DMS53 treated with DMSO at 0.1 percent for 48 hours (cell line): ENCODE measurements at regions not wholly inside any gene's neighbourhood (a gene's known extent, or its start where the extent isn't known, plus 50 kb on each side); places are given as distances from the start of the nearest gene placed in this dataset.
"Not testable (repeated sequence)": the region's sequence is repeated elsewhere in the genome, so short reads cannot be mapped to it uniquely, and the experiment has no call there.

ENCODE experiments used
- DNase-seq: peaks from one replicate; lab custom pipeline; 2025; ENCODE audit not compliant: unreplicated experiment; lab: John Stamatoyannopoulos, UW

DNA sequence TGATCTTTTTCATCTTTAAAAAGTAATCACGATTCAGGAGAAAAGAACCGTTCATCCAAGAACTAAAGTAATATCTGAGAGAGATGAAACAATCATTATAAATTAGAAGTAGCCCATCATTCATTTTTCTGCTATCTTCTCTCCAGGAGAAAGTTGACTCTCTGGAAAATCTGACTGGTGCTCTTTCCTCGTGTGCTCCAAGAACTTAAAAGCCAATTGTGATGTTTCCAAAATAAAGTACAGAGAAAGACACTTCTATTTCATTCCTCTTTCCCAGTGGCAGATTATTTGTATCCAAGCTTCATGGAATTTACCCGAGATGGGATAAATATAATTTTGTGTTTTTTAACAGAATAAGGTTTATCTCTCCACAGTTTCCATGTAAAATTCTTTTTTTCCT lies 212.5 kb upstream of the NOCT start:
- no peak for DNase-seq

DNA sequence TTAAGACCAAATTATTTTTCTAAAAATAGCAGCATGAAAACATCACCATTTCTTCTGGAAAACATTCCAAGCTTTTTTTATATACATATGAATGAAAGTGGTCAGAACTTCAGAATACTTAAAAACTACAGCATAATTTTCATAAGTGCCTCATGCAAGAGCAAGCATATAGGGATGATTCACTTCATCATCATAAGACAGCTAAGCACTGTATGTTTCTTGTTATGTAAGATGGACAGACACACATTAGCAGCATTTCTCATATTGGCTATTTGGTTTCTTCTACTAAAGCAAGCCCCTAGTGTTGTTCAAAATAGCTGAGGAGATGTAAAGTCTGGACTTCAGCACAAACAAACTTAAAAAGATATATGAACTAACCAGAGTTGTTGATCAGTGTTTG lies 213.1 kb upstream of the NOCT start:
- DNase-seq, result no peak

DNA sequence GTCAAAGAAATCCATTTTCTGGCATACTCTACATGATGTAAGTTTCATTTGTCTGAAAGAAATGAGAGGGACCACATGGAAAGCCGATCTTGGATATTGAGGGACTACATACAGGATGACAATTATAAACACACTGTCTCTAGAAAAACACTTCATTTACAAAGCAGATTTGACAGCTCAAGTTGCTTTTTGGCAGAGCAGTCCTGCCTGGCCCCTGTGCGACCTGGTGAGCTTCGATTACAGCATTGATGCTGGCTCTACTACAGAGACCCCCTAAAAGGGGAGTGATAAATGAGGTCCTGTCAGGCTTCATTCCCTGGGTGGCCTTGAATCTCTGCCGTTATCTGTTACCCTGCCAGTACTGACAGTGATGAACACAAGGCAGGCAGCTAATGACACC lies 215.2 kb upstream of the NOCT start:
- no peak for DNase-seq

DNA sequence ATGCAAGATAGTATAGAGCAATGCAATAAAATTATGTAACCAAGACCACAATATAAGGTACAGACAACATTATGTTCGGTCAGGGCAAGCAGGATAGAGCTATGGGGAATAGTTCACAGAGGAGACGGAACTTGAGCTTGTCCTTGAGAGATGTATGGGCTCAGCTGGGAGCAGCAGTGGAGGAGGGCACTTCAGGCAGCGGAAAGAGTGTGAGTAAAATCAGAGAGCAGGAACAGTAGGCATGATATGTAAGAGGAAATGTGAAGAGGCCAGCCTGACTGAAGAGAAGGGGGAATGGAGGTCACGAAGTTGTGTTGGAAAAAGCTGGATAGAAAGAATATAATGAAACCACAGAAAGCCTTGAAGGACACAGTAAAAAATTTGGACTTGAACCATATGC lies 217.2 kb upstream of the NOCT start:
- DNase-seq, result no peak

DNA sequence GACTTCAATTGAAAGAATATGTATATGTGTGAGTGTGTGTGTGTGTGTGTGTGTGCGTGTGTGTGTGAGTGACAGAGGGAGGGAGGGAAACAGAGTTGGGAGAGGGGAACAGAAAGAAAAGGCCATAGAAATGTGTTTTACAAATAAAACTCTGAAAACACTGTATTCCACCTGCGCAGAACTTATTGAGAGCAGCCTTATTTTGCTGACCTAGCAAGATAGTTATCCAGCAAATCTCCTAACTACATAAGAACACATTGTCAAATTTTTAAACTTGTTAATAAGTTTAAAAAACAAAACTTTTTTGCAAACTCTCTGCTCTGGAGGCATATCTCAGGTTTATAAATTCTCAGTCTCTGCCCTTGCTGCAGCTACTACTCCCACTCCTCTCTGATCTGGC lies 217.9 kb upstream of the NOCT start:
- no peak for DNase-seq

DNA sequence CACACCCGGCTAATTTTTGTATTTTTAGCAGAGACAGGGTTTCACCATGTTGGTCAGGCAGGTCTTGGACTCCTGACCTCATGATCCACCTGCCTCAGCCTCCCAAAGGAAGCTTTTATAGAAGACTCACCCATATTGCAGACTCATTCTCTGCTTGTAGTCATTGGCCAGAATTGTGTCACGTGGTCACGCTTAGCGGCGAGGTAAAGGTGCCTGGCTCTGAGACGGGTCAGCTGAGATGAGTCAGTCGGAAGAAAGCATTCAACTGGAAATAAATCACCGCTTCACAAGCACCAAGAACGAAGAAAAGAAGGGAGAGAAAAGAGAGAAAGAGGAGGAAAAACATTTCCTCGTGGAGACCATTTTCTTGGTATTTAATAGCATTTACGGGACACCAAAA lies 218.8 kb upstream of the NOCT start:
- DNase-seq, result no peak

DNA sequence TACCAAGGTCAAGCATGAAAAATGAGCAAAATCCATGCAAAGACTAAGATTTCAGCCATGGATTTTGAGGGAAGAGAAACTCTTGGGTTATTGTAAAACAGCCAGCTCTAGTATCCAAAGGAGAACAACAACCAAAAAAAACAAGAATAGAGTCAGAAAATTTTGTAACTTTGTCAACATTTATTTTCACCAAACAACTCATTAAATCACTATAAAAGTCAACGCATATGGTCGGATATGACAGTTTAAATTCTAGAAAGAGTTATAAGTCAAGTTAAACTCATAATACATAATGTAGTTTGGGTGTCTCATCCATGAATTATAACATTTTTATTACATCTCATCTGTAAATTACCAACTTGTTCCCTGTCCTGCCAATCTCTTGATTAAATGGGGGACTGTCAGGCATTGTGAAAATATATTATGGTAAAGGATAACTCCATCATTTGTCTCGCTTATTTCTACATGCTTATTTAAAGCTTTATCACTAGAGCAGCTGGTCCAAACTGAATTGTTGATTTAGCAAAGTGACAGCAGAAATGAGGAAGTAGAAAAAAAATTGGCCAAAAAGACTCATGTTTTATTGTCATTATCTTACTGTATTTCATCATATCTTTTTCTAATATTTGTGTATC lies 224.8 kb upstream of the NOCT start:
- no peak for DNase-seq

DNA sequence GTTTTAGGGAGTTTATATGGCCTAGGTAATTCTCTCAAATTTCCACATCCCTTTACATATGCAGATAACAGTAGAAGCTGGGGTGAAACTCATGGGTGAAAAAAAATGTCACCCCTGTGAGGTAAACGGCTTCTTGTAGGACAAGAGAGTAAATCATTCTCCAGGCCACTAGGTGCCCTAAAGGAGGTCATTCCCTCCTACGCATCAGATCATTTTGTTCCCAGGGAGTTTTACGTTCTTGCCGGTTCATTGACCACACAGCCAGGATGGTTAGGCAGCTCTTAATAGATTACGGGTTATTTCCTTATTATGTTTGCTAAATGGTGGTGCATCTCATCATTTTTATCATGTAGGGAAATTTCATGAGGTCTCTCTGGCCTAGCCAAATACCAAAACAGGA lies 225.8 kb upstream of the NOCT start:
- DNase-seq, result no peak

DNA sequence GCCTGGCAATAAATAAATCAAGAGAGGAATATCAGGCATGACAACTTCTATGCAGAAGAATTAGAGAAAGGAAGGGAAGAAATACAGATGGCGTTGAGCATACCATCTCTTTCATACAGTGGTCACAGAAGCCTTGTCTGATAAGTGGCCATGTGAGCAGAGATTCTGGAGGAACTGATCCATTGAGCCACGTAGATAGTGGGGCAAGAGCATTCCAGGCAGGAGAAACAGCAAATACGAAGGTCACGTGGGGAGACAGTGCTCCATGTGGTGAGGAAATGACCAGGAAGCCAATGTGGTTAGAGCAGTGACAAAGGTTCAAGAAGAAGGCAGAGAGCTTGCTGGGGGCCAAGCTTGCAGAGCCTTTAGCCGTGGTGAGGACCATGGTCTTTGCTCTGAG lies 226.7 kb upstream of the NOCT start:
- DNase-seq, result no peak

DNA sequence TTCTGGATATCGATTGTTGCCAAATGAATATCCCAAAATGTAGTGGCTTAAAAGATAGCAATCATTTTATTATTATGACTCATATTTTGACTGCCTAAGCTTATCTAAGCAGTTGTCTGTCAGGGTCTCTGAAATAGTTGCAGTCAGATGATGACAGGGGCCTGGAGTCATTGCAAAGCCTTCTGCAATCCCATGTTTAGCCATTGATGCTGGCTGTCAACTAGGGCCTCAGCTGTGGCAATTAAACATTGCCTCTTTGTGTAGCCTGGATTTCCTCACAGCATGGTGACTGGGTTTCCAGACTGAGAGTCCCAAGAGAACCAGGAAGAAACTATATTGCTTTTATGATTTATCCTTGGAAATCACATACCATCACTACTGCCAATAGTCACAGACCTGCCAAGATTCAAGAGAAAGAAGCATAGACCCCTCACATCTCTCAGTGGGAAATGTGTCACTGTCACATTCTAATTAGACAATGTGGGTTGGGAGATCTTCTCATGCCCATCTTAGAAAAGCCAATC lies 227.3 kb upstream of the NOCT start:
- no peak for DNase-seq

DNA sequence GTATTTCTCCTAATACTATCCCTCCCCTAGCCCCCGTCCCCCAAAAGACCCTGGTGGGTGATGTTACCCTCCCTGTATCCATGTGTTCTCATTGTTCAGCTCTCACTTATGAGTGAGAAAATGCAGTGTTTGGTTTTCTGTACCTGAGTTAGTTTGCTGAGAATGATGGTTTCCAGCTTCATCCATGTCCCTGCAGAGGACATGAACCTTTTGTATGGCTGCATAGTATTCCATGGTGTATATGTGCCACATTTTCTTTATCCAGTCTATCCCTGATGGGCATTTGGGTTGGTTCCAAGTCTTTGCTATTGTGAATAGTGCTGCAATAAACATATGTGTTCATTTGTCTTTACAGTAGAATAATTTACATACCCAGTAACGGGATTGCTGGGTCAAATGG lies 235.8 kb upstream of the NOCT start:
- not testable (repeated sequence) for DNase-seq

DNA sequence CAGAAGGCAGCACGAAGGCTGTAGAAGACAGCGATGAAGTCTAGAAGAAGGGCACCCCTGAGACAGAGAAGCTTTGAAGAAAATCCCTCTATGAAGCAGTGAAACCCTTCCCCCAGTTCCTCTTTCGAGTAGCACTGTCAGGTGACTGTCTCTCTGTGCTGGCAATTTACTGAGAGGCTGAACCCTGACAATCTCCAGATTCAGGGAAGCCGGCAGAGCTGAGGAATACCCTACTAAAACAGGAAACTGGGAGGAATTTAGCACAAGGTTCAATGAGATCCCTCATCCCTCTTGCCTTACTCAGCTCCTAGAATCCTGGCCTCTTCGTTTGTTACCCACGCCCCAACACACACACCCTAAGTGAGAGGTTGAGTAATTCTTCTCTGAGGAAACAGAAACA lies 239.7 kb upstream of the NOCT start:
- no peak for DNase-seq

DNA sequence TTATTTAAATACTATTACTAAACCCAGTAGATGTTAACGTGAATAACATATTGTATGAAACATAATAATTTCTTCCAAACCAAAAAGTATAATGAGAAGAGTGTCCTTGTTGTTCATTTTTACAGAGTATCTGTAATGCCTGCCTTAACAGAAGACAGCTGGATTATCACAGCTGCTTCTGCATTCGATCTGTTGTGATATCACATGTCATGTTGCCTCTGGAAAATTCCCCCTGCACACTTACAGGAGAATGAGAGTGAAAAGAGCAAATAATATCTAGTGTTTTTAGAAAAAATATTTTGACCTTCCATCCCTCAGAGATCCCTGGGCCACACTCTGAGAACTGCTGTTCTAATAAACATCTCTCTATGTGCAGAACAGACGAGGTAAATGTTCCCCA lies 240.1 kb upstream of the NOCT start:
- no peak for DNase-seq

DNA sequence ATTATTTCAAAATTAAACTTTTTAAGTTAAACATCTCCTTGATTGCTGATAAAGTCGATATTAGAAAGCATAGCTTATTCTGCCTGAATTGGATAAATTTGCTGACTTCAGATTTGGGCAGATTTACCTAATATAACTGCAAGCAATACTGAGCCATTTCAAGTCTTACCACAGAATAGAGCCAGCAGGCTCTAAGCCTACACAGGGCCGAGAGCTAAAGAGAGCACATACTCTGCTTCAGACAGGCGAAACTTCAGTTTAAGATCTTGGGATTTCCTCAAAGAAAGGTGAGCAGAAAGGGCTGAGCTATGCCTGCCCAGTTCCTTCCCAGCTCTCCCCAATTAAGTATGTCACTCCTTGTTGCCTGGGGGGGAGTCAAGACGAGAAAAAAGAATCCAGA lies 240.6 kb upstream of the NOCT start:
- DNase-seq, result no peak

DNA sequence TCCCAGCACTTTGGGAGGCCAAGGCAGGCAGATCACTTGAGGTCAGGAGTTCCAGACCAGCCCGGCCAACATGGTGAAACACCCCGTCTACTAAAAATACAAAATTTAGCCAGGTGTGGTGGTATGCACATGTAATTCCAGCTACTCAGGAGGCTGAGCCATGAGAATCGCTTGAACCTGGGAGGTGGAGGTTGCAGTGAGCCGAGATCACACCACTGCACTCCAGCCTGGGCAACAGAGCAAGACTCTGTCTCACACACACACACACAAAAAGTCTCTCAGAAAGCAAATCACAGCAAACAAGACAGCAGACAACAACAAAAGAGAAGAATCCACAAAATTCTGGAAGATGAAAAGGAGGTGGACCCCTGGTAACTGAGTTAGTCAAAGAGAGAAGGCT lies 241.5 kb upstream of the NOCT start:
- not testable (repeated sequence) for DNase-seq

DNA sequence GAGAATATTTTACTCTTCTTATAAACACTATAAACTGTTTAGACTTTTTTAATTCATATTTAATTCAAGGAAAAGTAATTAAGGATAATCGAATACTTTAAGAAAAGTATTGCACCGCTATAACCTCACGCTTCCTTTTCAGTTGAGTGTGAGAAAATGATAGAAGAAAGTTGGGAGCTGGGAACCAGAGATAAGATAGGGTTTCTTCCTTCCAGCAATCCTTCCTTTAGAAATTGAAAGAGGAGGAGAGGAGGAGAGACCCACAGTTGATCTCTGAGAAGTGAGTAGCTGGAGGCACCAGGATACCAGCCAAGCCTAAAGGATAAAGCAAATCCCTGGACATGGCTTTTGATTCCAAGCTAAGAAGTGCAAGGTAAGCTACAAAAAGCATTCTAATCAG lies 242.3 kb upstream of the NOCT start:
- no peak for DNase-seq

DNA sequence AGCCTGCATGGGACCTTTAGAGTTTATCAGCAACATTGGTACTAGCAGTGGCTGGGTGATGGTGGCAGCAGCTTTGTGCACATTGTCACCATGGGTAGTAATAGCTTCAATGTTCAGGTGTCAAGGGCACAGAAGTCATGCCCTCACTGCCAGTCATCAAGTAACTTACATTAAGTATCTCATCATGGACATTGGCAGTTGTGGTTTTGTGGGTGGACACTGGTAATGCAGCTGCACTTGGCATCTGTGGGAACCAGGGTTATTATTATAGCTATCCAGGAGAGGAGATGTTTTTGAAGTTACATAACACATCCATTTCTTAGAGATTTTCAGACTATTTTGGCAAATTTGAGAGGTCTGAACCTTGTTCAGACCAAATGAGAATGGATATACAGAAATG lies 243.2 kb upstream of the NOCT start:
- no peak for DNase-seq

DNA sequence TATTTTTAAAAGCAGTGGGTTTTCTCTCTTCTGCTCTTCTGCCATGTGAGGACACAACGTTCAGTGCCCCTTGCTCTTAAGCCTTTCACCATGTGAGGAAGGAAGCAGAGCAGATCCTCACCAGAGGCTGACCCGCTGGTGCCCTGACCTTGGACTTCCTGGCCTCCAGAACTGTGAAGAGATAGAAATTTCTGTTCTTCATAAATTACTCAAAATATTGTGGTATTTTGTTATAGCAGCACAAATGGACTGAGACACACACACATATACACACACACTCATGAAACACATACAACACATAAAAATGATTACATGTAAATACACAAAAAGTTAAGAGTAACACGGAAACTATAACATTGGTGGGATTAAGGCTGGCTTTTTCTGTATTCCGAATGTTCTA lies 244.8 kb upstream of the NOCT start:
- no peak for DNase-seq

DNA sequence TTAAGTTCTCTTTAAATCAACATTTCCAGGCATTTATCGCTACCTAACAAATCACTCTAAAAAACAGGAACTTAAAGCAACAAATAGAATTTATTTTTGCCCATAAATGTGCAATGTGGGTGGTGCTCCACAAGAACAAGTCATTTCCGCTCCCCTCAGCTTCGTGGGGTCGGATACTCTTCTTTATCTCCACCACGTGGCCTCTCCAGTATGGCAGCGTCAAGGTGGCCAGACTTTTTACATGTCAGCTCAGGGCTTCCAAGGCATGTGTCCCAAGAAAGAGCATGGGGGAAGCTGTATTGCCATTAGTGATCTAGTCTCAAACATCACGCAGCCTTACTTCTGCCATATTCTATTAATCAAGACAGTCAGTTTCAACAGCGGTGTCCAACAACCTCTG lies 249.2 kb upstream of the NOCT start:
- no peak for DNase-seq

DNA sequence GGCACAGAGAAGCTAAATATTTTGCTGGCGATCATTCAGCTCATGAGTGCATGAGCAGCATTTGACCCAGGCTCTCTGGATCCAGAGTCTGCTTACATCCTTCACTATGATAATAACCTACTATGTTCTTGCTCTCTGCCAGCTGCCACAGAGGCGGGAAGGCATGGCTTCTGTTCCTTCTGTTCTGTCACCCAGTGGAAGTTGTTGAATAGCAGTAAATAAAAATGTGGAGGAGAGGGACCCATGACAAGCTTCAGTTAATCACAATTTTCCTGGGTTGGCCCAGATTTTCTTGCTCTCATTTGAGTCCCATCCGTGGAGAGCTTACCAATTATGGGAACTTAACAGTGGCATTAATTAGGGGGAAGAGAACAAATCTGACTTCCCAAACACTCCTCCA lies 250.1 kb upstream of the NOCT start:
- DNase-seq, result no peak

DNA sequence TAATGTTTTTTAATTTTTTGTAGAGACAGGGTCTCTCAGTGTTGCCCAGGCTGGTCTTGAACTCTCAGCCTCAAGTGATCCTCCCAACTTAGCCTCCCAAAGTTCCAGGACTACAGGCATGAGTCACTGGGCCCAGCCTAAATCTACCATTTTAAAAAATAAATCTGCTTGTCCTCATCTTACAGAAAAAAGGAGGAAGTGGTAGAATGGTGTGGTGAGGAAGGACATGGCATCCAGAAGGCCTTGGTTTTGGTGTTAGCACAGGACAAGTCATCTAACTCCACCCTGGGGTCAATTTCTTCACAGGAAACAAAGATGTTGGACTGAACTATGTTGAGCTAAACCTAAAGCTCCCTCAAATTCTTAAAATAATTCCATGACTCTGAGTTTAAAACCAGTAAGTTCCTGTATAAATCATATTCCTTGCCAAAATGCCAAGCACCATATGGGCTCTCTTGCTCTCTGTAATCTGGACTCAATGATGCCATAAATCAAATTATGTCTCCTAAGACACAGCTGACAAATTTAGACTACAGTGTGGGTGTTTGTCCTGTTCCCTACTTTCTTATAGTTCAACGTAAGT lies 253.9 kb upstream of the NOCT start:
- DNase-seq, result no peak

DNA sequence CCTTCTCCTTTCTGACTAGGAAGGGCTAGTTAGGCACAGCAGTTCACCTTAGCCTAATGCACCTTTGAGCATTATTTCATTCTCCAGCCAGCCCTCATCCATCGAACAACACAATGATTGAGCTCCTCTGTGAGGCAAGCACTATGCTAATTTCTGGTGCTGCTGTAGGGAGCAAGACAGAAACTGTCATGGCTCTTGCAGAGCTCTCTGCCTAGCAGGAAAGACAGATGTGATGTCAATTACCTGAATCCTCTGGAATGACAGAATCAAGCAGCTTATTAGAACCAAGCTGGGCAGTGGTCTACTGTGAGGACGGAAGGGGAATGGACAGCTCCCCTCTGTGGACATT lies 256.1 kb upstream of the NOCT start:
- no peak for DNase-seq

DNA sequence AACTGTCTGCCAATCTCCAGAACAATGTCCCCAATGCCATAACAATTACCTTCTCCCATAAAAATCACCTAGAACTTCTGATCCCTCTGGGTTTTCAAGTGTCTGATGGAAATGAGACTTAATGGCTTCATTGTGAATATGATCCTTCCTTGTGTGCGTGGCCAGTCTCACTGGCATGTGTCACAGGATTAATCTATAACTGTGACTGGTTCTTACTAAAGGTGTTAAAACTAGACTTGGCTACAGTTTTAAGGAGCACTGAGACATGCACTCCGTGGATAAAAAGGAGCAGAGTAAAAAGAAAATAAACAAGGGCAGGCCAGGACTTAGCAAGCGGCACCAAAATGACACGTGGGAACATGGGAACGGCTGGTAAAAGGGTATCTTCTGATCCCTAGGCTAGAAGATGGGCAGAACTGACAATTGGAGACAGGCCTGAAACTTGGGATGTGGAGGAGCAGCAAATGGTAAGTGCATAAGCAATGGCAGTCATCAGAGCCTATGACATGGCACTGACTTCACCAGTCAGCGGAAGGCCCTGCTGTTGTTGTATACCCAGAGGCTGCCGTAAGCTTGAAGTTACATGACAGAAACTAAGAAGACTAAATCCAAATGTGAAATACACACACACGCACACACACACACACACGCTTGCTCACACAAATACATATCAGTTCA lies 256.6 kb upstream of the NOCT start:
- no peak for DNase-seq
